ENCODE measurements at regions not wholly inside any gene's neighbourhood (a gene's known extent, or its start where the extent isn't known, plus 50 kb on each side); places are given as distances from the start of the nearest gene placed in this dataset.
A peak's percentile ranks its signal among the peaks of the same experiment; 100 is the strongest.
"Not testable (repeated sequence)": the region's sequence is repeated elsewhere in the genome, so short reads cannot be mapped to it uniquely, and the experiment has no call there.

- no peak for DNase-seq (ENCODE audit: low read depth in 1 of 2, low spot score in 2 of 2)
- Histone ChIP-seq H3K4me1 (replicated peaks) (peaks cover 33% of the 10 kb centered on the region), H3K36me3 (no peaks in the 10 kb centered on the region), H3K27me3 (replicated peaks) (no peaks in the 10 kb centered on the region), H3K9me3 (replicated peaks) (no peaks in the 10 kb centered on the region), H3K27ac (no peak overlapping the region), H3K4me3 (no peak overlapping the region)
Measured at GRCh38 chr22:45087802-45088201, 75.9 kb upstream of the NUP50 start.

- peaks cover 25% of the 10 kb centered on the region for H3K4me1 ChIP-seq (replicated peaks)
- no peak overlapping the region for H3K27ac ChIP-seq
- no peak overlapping the region for H3K4me3 ChIP-seq
- no peak for DNase-seq (ENCODE audit: low read depth in 1 of 2, low spot score in 2 of 2)
- H3K27me3 ChIP-seq (replicated peaks): no peaks in the 10 kb centered on the region
- H3K9me3 ChIP-seq (replicated peaks): no peaks in the 10 kb centered on the region
- H3K36me3 ChIP-seq: no peaks in the 10 kb centered on the region
Measured at GRCh38 chr22:45088576-45088975, 75.1 kb upstream of the NUP50 start.

GRCh38 chr22:45090497-45090910, 73.2 kb upstream of the NUP50 start:
- Histone ChIP-seq H3K27ac (no peak overlapping the region), H3K4me3 (no peak overlapping the region), H3K27me3 (replicated peaks) (no peaks in the 10 kb centered on the region), H3K36me3 (no peaks in the 10 kb centered on the region), H3K4me1 (replicated peaks) (peaks cover 12% of the 10 kb centered on the region), H3K9me3 (replicated peaks) (no peaks in the 10 kb centered on the region)
- peak; percentile 71 to 77 for DNase-seq (ENCODE audit: low read depth in 1 of 2, low spot score in 2 of 2)

- no peaks in the 10 kb centered on the region for H3K27me3 ChIP-seq (replicated peaks)
- no peak overlapping the region for H3K27ac ChIP-seq
- H3K36me3 ChIP-seq: no peaks in the 10 kb centered on the region
- no peak for DNase-seq (ENCODE audit: low read depth in 1 of 2, low spot score in 2 of 2)
- no peak overlapping the region for H3K4me3 ChIP-seq
- H3K9me3 ChIP-seq (replicated peaks): no peaks in the 10 kb centered on the region
- H3K4me1 ChIP-seq (replicated peaks): peaks cover 12% of the 10 kb centered on the region
Measured at GRCh38 chr22:45091254-45091854, 72.4 kb upstream of the NUP50 start.

GRCh38 chr22:45091875-45092274, 71.8 kb upstream of the NUP50 start:
- not testable (repeated sequence) for H3K36me3 ChIP-seq; H3K27me3 ChIP-seq (replicated peaks); H3K4me3 ChIP-seq; H3K27ac ChIP-seq; H3K9me3 ChIP-seq (replicated peaks); DNase-seq (ENCODE audit: low read depth in 1 of 2, low spot score in 2 of 2)
- peaks cover 12% of the 10 kb centered on the region for H3K4me1 ChIP-seq (replicated peaks)

- Histone ChIP-seq H3K4me3 (no peak overlapping the region), H3K27me3 (replicated peaks) (no peaks in the 10 kb centered on the region), H3K9me3 (replicated peaks) (no peaks in the 10 kb centered on the region), H3K4me1 (replicated peaks) (peaks cover 12% of the 10 kb centered on the region), H3K27ac (no peak overlapping the region), H3K36me3 (no peaks in the 10 kb centered on the region)
- DNase-seq (ENCODE audit: low read depth in 1 of 2, low spot score in 2 of 2): no peak
Measured at GRCh38 chr22:45092644-45093043, 71.1 kb upstream of the NUP50 start.

- Histone ChIP-seq H3K36me3 (no peaks in the 10 kb centered on the region), H3K4me1 (replicated peaks) (peaks cover 12% of the 10 kb centered on the region), H3K4me3 (no peak overlapping the region), H3K27ac (no peak overlapping the region), H3K9me3 (replicated peaks) (no peaks in the 10 kb centered on the region), H3K27me3 (replicated peaks) (no peaks in the 10 kb centered on the region)
- no peak for DNase-seq (ENCODE audit: low read depth in 1 of 2, low spot score in 2 of 2)
Measured at GRCh38 chr22:45093609-45094008, 70.1 kb upstream of the NUP50 start.

- DNase-seq (ENCODE audit: low read depth in 1 of 2, low spot score in 2 of 2): no peak
- Histone ChIP-seq H3K4me1 (replicated peaks) (peaks cover 12% of the 10 kb centered on the region), H3K27me3 (replicated peaks) (no peaks in the 10 kb centered on the region), H3K36me3 (no peaks in the 10 kb centered on the region), H3K27ac (no peak overlapping the region), H3K9me3 (replicated peaks) (no peaks in the 10 kb centered on the region), H3K4me3 (no peak overlapping the region)
Measured at GRCh38 chr22:45094081-45094720, 69.5 kb upstream of the NUP50 start.

- Histone ChIP-seq H3K4me3 (no peak overlapping the region), H3K27ac (no peak overlapping the region), H3K9me3 (replicated peaks) (no peaks in the 10 kb centered on the region), H3K4me1 (replicated peaks) (peaks cover 12% of the 10 kb centered on the region), H3K27me3 (replicated peaks) (no peaks in the 10 kb centered on the region), H3K36me3 (no peaks in the 10 kb centered on the region)
- DNase-seq (ENCODE audit: low read depth in 1 of 2, low spot score in 2 of 2): no peak
Measured at GRCh38 chr22:45094825-45095224, 68.9 kb upstream of the NUP50 start.

- DNase-seq (ENCODE audit: low read depth in 1 of 2, low spot score in 2 of 2): peak; percentile 69 to 71
- Histone ChIP-seq H3K4me1 (replicated peaks) (peaks cover 4% of the 10 kb centered on the region; the same call in 1 of the 2 replicates), H3K27ac (no peak overlapping the region), H3K4me3 (no peak overlapping the region), H3K36me3 (no peaks in the 10 kb centered on the region), H3K9me3 (replicated peaks) (no peaks in the 10 kb centered on the region), H3K27me3 (replicated peaks) (no peaks in the 10 kb centered on the region)
Measured at GRCh38 chr22:45096256-45096907, 67.3 kb upstream of the NUP50 start.

GRCh38 chr22:45097061-45097460, 66.7 kb upstream of the NUP50 start:
- H3K27me3 ChIP-seq (replicated peaks): no peaks in the 10 kb centered on the region
- no peaks in the 10 kb centered on the region for H3K36me3 ChIP-seq
- no peak overlapping the region for H3K27ac ChIP-seq
- peaks cover 4% of the 10 kb centered on the region; the same call in 1 of the 2 replicates for H3K4me1 ChIP-seq (replicated peaks)
- no peak overlapping the region for H3K4me3 ChIP-seq
- no peak for DNase-seq (ENCODE audit: low read depth in 1 of 2, low spot score in 2 of 2)
- H3K9me3 ChIP-seq (replicated peaks): no peaks in the 10 kb centered on the region

- DNase-seq (ENCODE audit: low read depth in 1 of 2, low spot score in 2 of 2): no peak
Measured at GRCh38 chr22:45098056-45098455, 65.7 kb upstream of the NUP50 start.

GRCh38 chr22:45099961-45100360, 63.8 kb upstream of the NUP50 start:
- H3K9me3 ChIP-seq (replicated peaks): no peaks in the 10 kb centered on the region
- peaks cover 2% of the 10 kb centered on the region; the same call in 1 of the 2 replicates for H3K4me1 ChIP-seq (replicated peaks)
- H3K27ac ChIP-seq: no peak overlapping the region
- H3K36me3 ChIP-seq: no peaks in the 10 kb centered on the region
- no peaks in the 10 kb centered on the region for H3K27me3 ChIP-seq (replicated peaks)
- no peak for DNase-seq (ENCODE audit: low read depth in 1 of 2, low spot score in 2 of 2)
- no peak overlapping the region for H3K4me3 ChIP-seq

More at GRCh38 chr22:45098056-45098455, 65.7 kb upstream of the NUP50 start:
- peaks cover 4% of the 10 kb centered on the region; the same call in 1 of the 2 replicates for H3K4me1 ChIP-seq (replicated peaks)
- no peak overlapping the region for H3K27ac ChIP-seq
- H3K4me3 ChIP-seq: no peak overlapping the region
- H3K36me3 ChIP-seq: no peaks in the 10 kb centered on the region
- no peaks in the 10 kb centered on the region for H3K27me3 ChIP-seq (replicated peaks)
- H3K9me3 ChIP-seq (replicated peaks): no peaks in the 10 kb centered on the region

- H3K36me3 ChIP-seq: no peaks in the 10 kb centered on the region
- H3K4me1 ChIP-seq (replicated peaks): peaks cover 10% of the 10 kb centered on the region
- no peak overlapping the region for H3K4me3 ChIP-seq
- H3K27ac ChIP-seq: no peak overlapping the region
- peaks cover 3% of the 10 kb centered on the region; the same call in 1 of the 2 replicates for H3K9me3 ChIP-seq (replicated peaks)
- no peak for DNase-seq (ENCODE audit: low read depth in 1 of 2, low spot score in 2 of 2)
- H3K27me3 ChIP-seq (replicated peaks): no peaks in the 10 kb centered on the region
Measured at GRCh38 chr22:45101515-45102227, 62.1 kb upstream of the NUP50 start.
